Panc1 (cell line): ENCODE measurements at regions not wholly inside any gene's neighbourhood (a gene's known extent, or its start where the extent isn't known, plus 50 kb on each side); places are given as distances from the start of the nearest gene placed in this dataset.
"Not testable (repeated sequence)": the region's sequence is repeated elsewhere in the genome, so short reads cannot be mapped to it uniquely, and the experiment has no call there.

Source experiments
- POLR2AphosphoS5 ChIP-seq: IDR thresholded peaks from 2 replicates; pipeline ENCODE4 v1.6.1; 2012; ENCODE audit warnings: mild to moderate bottlenecking, low read depth, low read length, moderate library complexity
- TCF7L2 ChIP-seq: IDR thresholded peaks from 2 replicates; pipeline ENCODE4 v1.6.1; 2011; ENCODE audit warnings: mild to moderate bottlenecking, low read depth, low read length, inconsistent platforms
- TF ChIP-seq, protein P1 (sequence below): fragments of 450-650 bp; IDR thresholded peaks from 2 replicates; pipeline ENCODE4 v1.5.1; 2017; ENCODE audit warnings: mild to moderate bottlenecking
- TF ChIP-seq, protein P2 (sequence below), 2 experiments: IDR thresholded peaks; 2 replicates each; pipeline ENCODE4 v1.6.1; 2011 to 2012; ENCODE audit warnings: low read depth in 2 of 2, control low read depth in 1 of 2, low read length in 1 of 2, mild to moderate bottlenecking in 1 of 2, moderate library complexity in 1 of 2; ENCODE audit not compliant: insufficient read depth in 1 of 2

DNA sequence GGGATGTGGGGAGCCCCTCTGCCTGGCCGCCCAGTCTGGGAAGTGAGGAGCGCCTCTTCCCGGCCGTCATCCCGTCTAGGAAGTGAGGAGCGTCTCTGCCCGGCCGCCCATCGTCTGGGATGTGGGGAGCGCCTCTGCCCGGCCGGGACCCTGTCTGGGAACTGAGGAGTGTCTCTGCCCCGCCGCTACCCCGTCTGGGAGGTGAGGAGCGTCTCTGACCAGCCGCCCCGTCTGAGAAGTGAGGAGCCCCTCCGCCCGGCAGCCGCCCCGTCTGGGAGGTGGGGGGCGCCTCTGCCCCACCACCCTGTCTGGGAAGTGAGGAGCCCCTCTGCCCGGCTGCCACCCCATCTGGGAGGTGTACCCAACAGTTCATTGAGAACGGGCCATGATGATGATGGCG, 73.8 kb upstream of the LSAMP start:
- TF ChIP-seq, protein P1, sequence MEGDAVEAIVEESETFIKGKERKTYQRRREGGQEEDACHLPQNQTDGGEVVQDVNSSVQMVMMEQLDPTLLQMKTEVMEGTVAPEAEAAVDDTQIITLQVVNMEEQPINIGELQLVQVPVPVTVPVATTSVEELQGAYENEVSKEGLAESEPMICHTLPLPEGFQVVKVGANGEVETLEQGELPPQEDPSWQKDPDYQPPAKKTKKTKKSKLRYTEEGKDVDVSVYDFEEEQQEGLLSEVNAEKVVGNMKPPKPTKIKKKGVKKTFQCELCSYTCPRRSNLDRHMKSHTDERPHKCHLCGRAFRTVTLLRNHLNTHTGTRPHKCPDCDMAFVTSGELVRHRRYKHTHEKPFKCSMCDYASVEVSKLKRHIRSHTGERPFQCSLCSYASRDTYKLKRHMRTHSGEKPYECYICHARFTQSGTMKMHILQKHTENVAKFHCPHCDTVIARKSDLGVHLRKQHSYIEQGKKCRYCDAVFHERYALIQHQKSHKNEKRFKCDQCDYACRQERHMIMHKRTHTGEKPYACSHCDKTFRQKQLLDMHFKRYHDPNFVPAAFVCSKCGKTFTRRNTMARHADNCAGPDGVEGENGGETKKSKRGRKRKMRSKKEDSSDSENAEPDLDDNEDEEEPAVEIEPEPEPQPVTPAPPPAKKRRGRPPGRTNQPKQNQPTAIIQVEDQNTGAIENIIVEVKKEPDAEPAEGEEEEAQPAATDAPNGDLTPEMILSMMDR: not testable (repeated sequence)
- TF ChIP-seq POLR2AphosphoS5, TCF7L2: not testable (repeated sequence)
- TF ChIP-seq, protein P2, sequence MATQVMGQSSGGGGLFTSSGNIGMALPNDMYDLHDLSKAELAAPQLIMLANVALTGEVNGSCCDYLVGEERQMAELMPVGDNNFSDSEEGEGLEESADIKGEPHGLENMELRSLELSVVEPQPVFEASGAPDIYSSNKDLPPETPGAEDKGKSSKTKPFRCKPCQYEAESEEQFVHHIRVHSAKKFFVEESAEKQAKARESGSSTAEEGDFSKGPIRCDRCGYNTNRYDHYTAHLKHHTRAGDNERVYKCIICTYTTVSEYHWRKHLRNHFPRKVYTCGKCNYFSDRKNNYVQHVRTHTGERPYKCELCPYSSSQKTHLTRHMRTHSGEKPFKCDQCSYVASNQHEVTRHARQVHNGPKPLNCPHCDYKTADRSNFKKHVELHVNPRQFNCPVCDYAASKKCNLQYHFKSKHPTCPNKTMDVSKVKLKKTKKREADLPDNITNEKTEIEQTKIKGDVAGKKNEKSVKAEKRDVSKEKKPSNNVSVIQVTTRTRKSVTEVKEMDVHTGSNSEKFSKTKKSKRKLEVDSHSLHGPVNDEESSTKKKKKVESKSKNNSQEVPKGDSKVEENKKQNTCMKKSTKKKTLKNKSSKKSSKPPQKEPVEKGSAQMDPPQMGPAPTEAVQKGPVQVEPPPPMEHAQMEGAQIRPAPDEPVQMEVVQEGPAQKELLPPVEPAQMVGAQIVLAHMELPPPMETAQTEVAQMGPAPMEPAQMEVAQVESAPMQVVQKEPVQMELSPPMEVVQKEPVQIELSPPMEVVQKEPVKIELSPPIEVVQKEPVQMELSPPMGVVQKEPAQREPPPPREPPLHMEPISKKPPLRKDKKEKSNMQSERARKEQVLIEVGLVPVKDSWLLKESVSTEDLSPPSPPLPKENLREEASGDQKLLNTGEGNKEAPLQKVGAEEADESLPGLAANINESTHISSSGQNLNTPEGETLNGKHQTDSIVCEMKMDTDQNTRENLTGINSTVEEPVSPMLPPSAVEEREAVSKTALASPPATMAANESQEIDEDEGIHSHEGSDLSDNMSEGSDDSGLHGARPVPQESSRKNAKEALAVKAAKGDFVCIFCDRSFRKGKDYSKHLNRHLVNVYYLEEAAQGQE (IDR thresholded peaks at IDR 0.05; ENCODE audit: insufficient read depth in 1 of 2, low read depth in 2 of 2, low read length in 1 of 2): not testable (repeated sequence)
